ENCODE measurements at regions not wholly inside any gene's neighbourhood (a gene's known extent, or its start where the extent isn't known, plus 50 kb on each side); places are given as distances from the start of the nearest gene placed in this dataset.

DNA sequence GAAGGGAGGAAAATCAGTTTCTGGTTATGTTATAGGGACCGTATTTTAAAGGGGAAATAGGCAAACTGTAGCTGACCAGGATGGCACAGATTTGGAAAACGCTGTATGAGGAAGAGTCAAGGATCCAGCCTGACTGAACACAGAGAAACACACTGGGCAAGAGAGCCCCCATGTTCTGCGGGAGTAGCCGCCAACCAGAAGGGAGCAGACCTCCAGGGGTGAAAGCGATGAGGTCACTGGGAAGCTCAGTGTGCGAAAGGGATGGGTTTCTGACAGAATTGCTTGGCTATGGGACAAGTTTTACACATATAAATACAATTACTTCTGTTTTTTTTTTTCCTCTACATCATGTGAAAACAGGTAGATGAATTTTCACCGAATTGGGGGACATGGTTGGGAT, 291.6 kb upstream of the PODXL start:
- TF ChIP-seq, protein P1, sequence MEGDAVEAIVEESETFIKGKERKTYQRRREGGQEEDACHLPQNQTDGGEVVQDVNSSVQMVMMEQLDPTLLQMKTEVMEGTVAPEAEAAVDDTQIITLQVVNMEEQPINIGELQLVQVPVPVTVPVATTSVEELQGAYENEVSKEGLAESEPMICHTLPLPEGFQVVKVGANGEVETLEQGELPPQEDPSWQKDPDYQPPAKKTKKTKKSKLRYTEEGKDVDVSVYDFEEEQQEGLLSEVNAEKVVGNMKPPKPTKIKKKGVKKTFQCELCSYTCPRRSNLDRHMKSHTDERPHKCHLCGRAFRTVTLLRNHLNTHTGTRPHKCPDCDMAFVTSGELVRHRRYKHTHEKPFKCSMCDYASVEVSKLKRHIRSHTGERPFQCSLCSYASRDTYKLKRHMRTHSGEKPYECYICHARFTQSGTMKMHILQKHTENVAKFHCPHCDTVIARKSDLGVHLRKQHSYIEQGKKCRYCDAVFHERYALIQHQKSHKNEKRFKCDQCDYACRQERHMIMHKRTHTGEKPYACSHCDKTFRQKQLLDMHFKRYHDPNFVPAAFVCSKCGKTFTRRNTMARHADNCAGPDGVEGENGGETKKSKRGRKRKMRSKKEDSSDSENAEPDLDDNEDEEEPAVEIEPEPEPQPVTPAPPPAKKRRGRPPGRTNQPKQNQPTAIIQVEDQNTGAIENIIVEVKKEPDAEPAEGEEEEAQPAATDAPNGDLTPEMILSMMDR (IDR thresholded peaks at IDR 0.05), result no peak
- TF ChIP-seq POLR2A (IDR thresholded peaks at IDR 0.05), result no peak
- no peak for TF ChIP-seq POLR2AphosphoS5 (IDR thresholded peaks at IDR 0.05)
